ENCODE measurements at regions not wholly inside any gene's neighbourhood (a gene's known extent, or its start where the extent isn't known, plus 50 kb on each side); places are given as distances from the start of the nearest gene placed in this dataset.

- no peak overlapping the region for H3K4me3 ChIP-seq (ENCODE audit: low read depth, low read length)
- no peaks in the 10 kb centered on the region for H3K4me1 ChIP-seq (ENCODE audit: insufficient read depth)
- DNase-seq (ENCODE audit: extremely low spot score) = no peak
- no peak overlapping the region for H3K27ac ChIP-seq (ENCODE audit: low read depth)
- WGBS = 83% methylated on average over 3 of the region's 3 CpGs
- H3K36me3 ChIP-seq (ENCODE audit: insufficient read depth) = no peaks in the 10 kb centered on the region
These were observed 211.8 kb downstream of the C1D start for GRCh38 chr2:67851016-67851415.

- WGBS = 81% methylated on average over 8 of the region's 8 CpGs
- Histone ChIP-seq H3K36me3 (ENCODE audit: insufficient read depth) (no peaks in the 10 kb centered on the region), H3K4me1 (ENCODE audit: insufficient read depth) (no peaks in the 10 kb centered on the region), H3K27ac (ENCODE audit: low read depth) (no peak overlapping the region), H3K4me3 (ENCODE audit: low read depth, low read length) (no peak overlapping the region)
- DNase-seq (ENCODE audit: extremely low spot score) = no peak
These were observed 210.6 kb downstream of the C1D start for GRCh38 chr2:67851956-67852824.

GRCh38 chr2:67854103-67854743 lies 208.6 kb downstream of the C1D start:
- Histone ChIP-seq H3K4me1 (ENCODE audit: insufficient read depth) (no peaks in the 10 kb centered on the region), H3K36me3 (ENCODE audit: insufficient read depth) (no peaks in the 10 kb centered on the region), H3K4me3 (ENCODE audit: low read depth, low read length) (no peak overlapping the region), H3K27ac (ENCODE audit: low read depth) (no peak overlapping the region)
- 79% methylated on average over 6 of the region's 6 CpGs for WGBS
- DNase-seq (ENCODE audit: extremely low spot score) = no peak

GRCh38 chr2:67854798-67855197 lies 208.0 kb downstream of the C1D start:
- Histone ChIP-seq H3K4me3 (ENCODE audit: low read depth, low read length) (no peak overlapping the region), H3K4me1 (ENCODE audit: insufficient read depth) (no peaks in the 10 kb centered on the region), H3K27ac (ENCODE audit: low read depth) (no peak overlapping the region), H3K36me3 (ENCODE audit: insufficient read depth) (no peaks in the 10 kb centered on the region)
- DNase-seq (ENCODE audit: extremely low spot score) = no peak
- WGBS = 80% methylated on average over 1 of the region's 1 CpG

GRCh38 chr2:67856866-67857265 lies 205.9 kb downstream of the C1D start:
- H3K4me1 ChIP-seq (ENCODE audit: insufficient read depth) = no peaks in the 10 kb centered on the region
- no peak overlapping the region for H3K4me3 ChIP-seq (ENCODE audit: low read depth, low read length)
- 42% methylated on average over 3 of the region's 3 CpGs for WGBS
- no peaks in the 10 kb centered on the region for H3K36me3 ChIP-seq (ENCODE audit: insufficient read depth)
- DNase-seq (ENCODE audit: extremely low spot score) = no peak
- H3K27ac ChIP-seq (ENCODE audit: low read depth) = no peak overlapping the region

GRCh38 chr2:67857836-67858235 lies 205.0 kb downstream of the C1D start:
- no peaks in the 10 kb centered on the region for H3K36me3 ChIP-seq (ENCODE audit: insufficient read depth)
- 88% methylated on average over 4 of the region's 4 CpGs for WGBS
- no peak overlapping the region for H3K27ac ChIP-seq (ENCODE audit: low read depth)
- no peaks in the 10 kb centered on the region for H3K4me1 ChIP-seq (ENCODE audit: insufficient read depth)
- no peak overlapping the region for H3K4me3 ChIP-seq (ENCODE audit: low read depth, low read length)
- DNase-seq (ENCODE audit: extremely low spot score) = no peak

GRCh38 chr2:67858886-67859285 lies 203.9 kb downstream of the C1D start:
- no peak for DNase-seq (ENCODE audit: extremely low spot score)
- Histone ChIP-seq H3K27ac (ENCODE audit: low read depth) (no peak overlapping the region), H3K4me1 (ENCODE audit: insufficient read depth) (no peaks in the 10 kb centered on the region), H3K4me3 (ENCODE audit: low read depth, low read length) (no peak overlapping the region), H3K36me3 (ENCODE audit: insufficient read depth) (no peaks in the 10 kb centered on the region)
- WGBS = 92% methylated on average over 3 of the region's 3 CpGs

GRCh38 chr2:67865917-67866316 lies 196.9 kb downstream of the C1D start:
- Histone ChIP-seq H3K4me1 (ENCODE audit: insufficient read depth) (no peaks in the 10 kb centered on the region), H3K27ac (ENCODE audit: low read depth) (no peak overlapping the region), H3K4me3 (ENCODE audit: low read depth, low read length) (no peak overlapping the region), H3K36me3 (ENCODE audit: insufficient read depth) (no peaks in the 10 kb centered on the region)
- 63% methylated on average over 3 of the region's 3 CpGs for WGBS
- no peak for DNase-seq (ENCODE audit: extremely low spot score)

- H3K27ac ChIP-seq (ENCODE audit: low read depth) = no peak overlapping the region
- no peak for DNase-seq (ENCODE audit: extremely low spot score)
- H3K36me3 ChIP-seq (ENCODE audit: insufficient read depth) = no peaks in the 10 kb centered on the region
- 55% methylated on average over 5 of the region's 5 CpGs for WGBS
- no peak overlapping the region for H3K4me3 ChIP-seq (ENCODE audit: low read depth, low read length)
- no peaks in the 10 kb centered on the region for H3K4me1 ChIP-seq (ENCODE audit: insufficient read depth)
These were observed 195.1 kb downstream of the C1D start for GRCh38 chr2:67867735-67868134.

GRCh38 chr2:67871686-67872412 lies 191.0 kb downstream of the C1D start:
- DNase-seq (ENCODE audit: extremely low spot score) = no peak
- H3K27ac ChIP-seq (ENCODE audit: low read depth) = no peak overlapping the region
- H3K4me1 ChIP-seq (ENCODE audit: insufficient read depth) = no peaks in the 10 kb centered on the region
- H3K4me3 ChIP-seq (ENCODE audit: low read depth, low read length) = no peak overlapping the region
- no peaks in the 10 kb centered on the region for H3K36me3 ChIP-seq (ENCODE audit: insufficient read depth)
- 65% methylated on average over 13 of the region's 13 CpGs for WGBS

GRCh38 chr2:67872481-67872880 lies 190.3 kb downstream of the C1D start:
- Histone ChIP-seq H3K4me1 (ENCODE audit: insufficient read depth) (no peaks in the 10 kb centered on the region), H3K4me3 (ENCODE audit: low read depth, low read length) (no peak overlapping the region), H3K27ac (ENCODE audit: low read depth) (no peak overlapping the region), H3K36me3 (ENCODE audit: insufficient read depth) (no peaks in the 10 kb centered on the region)
- DNase-seq (ENCODE audit: extremely low spot score) = no peak
- 87% methylated on average over 2 of the region's 2 CpGs for WGBS

- Histone ChIP-seq H3K36me3 (ENCODE audit: insufficient read depth) (no peaks in the 10 kb centered on the region), H3K27ac (ENCODE audit: low read depth) (no peak overlapping the region), H3K4me1 (ENCODE audit: insufficient read depth) (no peaks in the 10 kb centered on the region), H3K4me3 (ENCODE audit: low read depth, low read length) (no peak overlapping the region)
- WGBS = 95% methylated on average over 3 of the region's 3 CpGs
- no peak for DNase-seq (ENCODE audit: extremely low spot score)
These were observed 188.9 kb downstream of the C1D start for GRCh38 chr2:67873916-67874315.

GRCh38 chr2:67876176-67876575 lies 186.6 kb downstream of the C1D start:
- Histone ChIP-seq H3K36me3 (ENCODE audit: insufficient read depth) (no peaks in the 10 kb centered on the region), H3K4me3 (ENCODE audit: low read depth, low read length) (no peak overlapping the region), H3K4me1 (ENCODE audit: insufficient read depth) (no peaks in the 10 kb centered on the region), H3K27ac (ENCODE audit: low read depth) (no peak overlapping the region)
- DNase-seq (ENCODE audit: extremely low spot score) = no peak
- WGBS = 77% methylated on average over 3 of the region's 3 CpGs

- Histone ChIP-seq H3K36me3 (ENCODE audit: insufficient read depth) (no peaks in the 10 kb centered on the region), H3K27ac (ENCODE audit: low read depth) (no peak overlapping the region), H3K4me3 (ENCODE audit: low read depth, low read length) (no peak overlapping the region), H3K4me1 (ENCODE audit: insufficient read depth) (no peaks in the 10 kb centered on the region)
- 57% methylated on average over 3 of the region's 3 CpGs for WGBS
- DNase-seq (ENCODE audit: extremely low spot score) = no peak
These were observed 185.5 kb downstream of the C1D start for GRCh38 chr2:67877301-67877700.
